BLaER1 (cell line): ENCODE measurements at regions not wholly inside any gene's neighbourhood (a gene's known extent, or its start where the extent isn't known, plus 50 kb on each side); places are given as distances from the start of the nearest gene placed in this dataset.

Experiments
- H3K27ac ChIP-seq: shearing (Covaris generic); formaldehyde crosslinking; 2 replicates; pipeline ENCODE4 v1.8.1; 2022
- H3K27me3 ChIP-seq: shearing (Covaris generic); formaldehyde crosslinking; 2 replicates; pipeline ENCODE4 v1.8.1; 2022
- H3K36me3 ChIP-seq: shearing (Covaris generic); formaldehyde crosslinking; 2 replicates; pipeline ENCODE4 v1.8.1; 2022
- H3K4me1 ChIP-seq: shearing (Covaris generic); formaldehyde crosslinking; 2 replicates; pipeline ENCODE4 v1.8.1; 2022
- H3K4me2 ChIP-seq: shearing (Covaris generic); formaldehyde crosslinking; 2 replicates; pipeline ENCODE4 v1.8.1; 2022
- H3K4me3 ChIP-seq: shearing (Covaris generic); formaldehyde crosslinking; 2 replicates; pipeline ENCODE4 v1.8.1; 2022
- H3K9ac ChIP-seq: shearing (Covaris generic); formaldehyde crosslinking; 2 replicates; pipeline ENCODE4 v1.8.1; 2022
- H3K9me3 ChIP-seq: shearing (Covaris generic); formaldehyde crosslinking; 2 replicates; pipeline ENCODE4 v1.8.1; 2022
- H4K20me1 ChIP-seq: shearing (Covaris generic); formaldehyde crosslinking; 2 replicates; pipeline ENCODE4 v1.8.1; 2022
- Cebpa-rat ChIP-seq: shearing (Covaris generic); IDR thresholded peaks from 2 replicates; pipeline ENCODE4 v1.8.1; 2022

GRCh38 chr13:108566413-108567170 is 62.8 kb upstream of the MYO16 start:
- no peak for TF ChIP-seq Cebpa-rat
- H3K27me3 ChIP-seq: no peaks in the 10 kb centered on the region
- no peak overlapping the region for H3K27ac ChIP-seq
- H3K9ac ChIP-seq: no peak overlapping the region
- no peaks in the 10 kb centered on the region for H4K20me1 ChIP-seq
- H3K4me2 ChIP-seq: no peak overlapping the region
- no peak overlapping the region for H3K4me3 ChIP-seq
- no peaks in the 10 kb centered on the region for H3K36me3 ChIP-seq
- no peaks in the 10 kb centered on the region for H3K9me3 ChIP-seq
- no peaks in the 10 kb centered on the region for H3K4me1 ChIP-seq

- Histone ChIP-seq H3K4me1 (peaks cover 14% of the 10 kb centered on the region), H3K4me3 (no peak overlapping the region), H3K27me3 (no peaks in the 10 kb centered on the region), H3K36me3 (no peaks in the 10 kb centered on the region), H3K27ac (no peak overlapping the region), H3K9me3 (no peaks in the 10 kb centered on the region), H3K4me2 (no peak overlapping the region), H3K9ac (no peak overlapping the region), H4K20me1 (no peaks in the 10 kb centered on the region)
- no peak for TF ChIP-seq Cebpa-rat
These were observed 56.6 kb upstream of the MYO16 start for GRCh38 chr13:108572782-108573211.

- Histone ChIP-seq H3K4me1 (peaks cover 14% of the 10 kb centered on the region), H3K4me2 (no peak overlapping the region), H3K27ac (no peak overlapping the region), H4K20me1 (no peaks in the 10 kb centered on the region), H3K36me3 (no peaks in the 10 kb centered on the region), H3K27me3 (no peaks in the 10 kb centered on the region), H3K4me3 (no peak overlapping the region), H3K9me3 (no peaks in the 10 kb centered on the region), H3K9ac (no peak overlapping the region)
- TF ChIP-seq Cebpa-rat: no peak
These were observed 56.0 kb upstream of the MYO16 start for GRCh38 chr13:108573455-108573854.

GRCh38 chr13:108574856-108575255 is 54.6 kb upstream of the MYO16 start:
- no peaks in the 10 kb centered on the region for H3K36me3 ChIP-seq
- peak overlapping the region; percentile 62 for H3K4me2 ChIP-seq
- H4K20me1 ChIP-seq: no peaks in the 10 kb centered on the region
- no peak overlapping the region for H3K27ac ChIP-seq
- no peaks in the 10 kb centered on the region for H3K9me3 ChIP-seq
- TF ChIP-seq Cebpa-rat: no peak
- H3K9ac ChIP-seq: no peak overlapping the region
- peaks cover 14% of the 10 kb centered on the region for H3K4me1 ChIP-seq
- no peaks in the 10 kb centered on the region for H3K27me3 ChIP-seq
- no peak overlapping the region for H3K4me3 ChIP-seq

GRCh38 chr13:108575430-108575829 is 54.0 kb upstream of the MYO16 start:
- Histone ChIP-seq H3K27me3 (no peaks in the 10 kb centered on the region), H3K4me3 (no peak overlapping the region), H3K36me3 (no peaks in the 10 kb centered on the region), H4K20me1 (no peaks in the 10 kb centered on the region), H3K9me3 (no peaks in the 10 kb centered on the region), H3K4me2 (peak overlapping the region; percentile 62), H3K9ac (no peak overlapping the region), H3K27ac (no peak overlapping the region), H3K4me1 (peaks cover 14% of the 10 kb centered on the region)
- TF ChIP-seq Cebpa-rat: no peak
